Neural crest cell (in vitro differentiated cells): ENCODE measurements at regions not wholly inside any gene's neighbourhood (a gene's known extent, or its start where the extent isn't known, plus 50 kb on each side); places are given as distances from the start of the nearest gene placed in this dataset.
A peak's percentile ranks its signal among the peaks of the same experiment; 100 is the strongest.

Experiments used
- DNase-seq: peaks from one replicate; pipeline ENCODE4 v3.0.0; 2021; ENCODE audit warnings: low read depth, mixed read lengths, low spot score
- H3K27ac Mint-ChIP-seq: one replicate; pipeline ENCODE4 v1.8.0; 2021; ENCODE audit warnings: mild to moderate bottlenecking, mixed read lengths; ENCODE audit not compliant: unreplicated experiment
- H3K27me3 Mint-ChIP-seq: 2 replicates; pipeline ENCODE4 v1.8.0; 2021; ENCODE audit warnings: low read depth, mild to moderate bottlenecking, mixed read lengths
- H3K36me3 Mint-ChIP-seq: 2 replicates; pipeline ENCODE4 v1.8.0; 2021; ENCODE audit warnings: low read depth, mild to moderate bottlenecking, mixed read lengths
- H3K4me1 Mint-ChIP-seq: 2 replicates; pipeline ENCODE4 v1.8.0; 2021; ENCODE audit warnings: mixed read lengths
- H3K4me3 Mint-ChIP-seq: one replicate; pipeline ENCODE4 v1.8.0; 2021; ENCODE audit warnings: mild to moderate bottlenecking, mixed read lengths
- H3K9me3 Mint-ChIP-seq: 2 replicates; pipeline ENCODE4 v1.8.0; 2021; ENCODE audit warnings: mixed read lengths
- CTCF ChIP-seq: fragments of 200-600 bp; sonication (generic); conservative IDR thresholded peaks from 2 replicates; pipeline ENCODE4 v1.5.0; 2021; ENCODE audit warnings: antibody characterized with exemption, mild to moderate bottlenecking

GRCh38 chr2:235146871-235147565, 195.2 kb downstream of the SH3BP4 start:
- peaks cover 4% of the 10 kb centered on the region for H3K9me3 Mint-ChIP-seq
- H3K4me1 Mint-ChIP-seq = peaks cover 21% of the 10 kb centered on the region
- no peak overlapping the region for H3K27ac Mint-ChIP-seq
- no peaks in the 10 kb centered on the region for H3K27me3 Mint-ChIP-seq
- DNase-seq = no peak
- no peaks in the 10 kb centered on the region for H3K36me3 Mint-ChIP-seq
- no peak overlapping the region for H3K4me3 Mint-ChIP-seq
- no peak for TF ChIP-seq CTCF

- no peak for DNase-seq
- Mint-ChIP-seq H3K36me3 (no peaks in the 10 kb centered on the region), H3K9me3 (peaks cover 4% of the 10 kb centered on the region), H3K27ac (no peak overlapping the region), H3K4me3 (no peak overlapping the region), H3K27me3 (no peaks in the 10 kb centered on the region), H3K4me1 (peaks cover 21% of the 10 kb centered on the region)
- no peak for TF ChIP-seq CTCF
Measured at GRCh38 chr2:235148201-235149170, 196.7 kb downstream of the SH3BP4 start.

GRCh38 chr2:235149240-235149659, 197.4 kb downstream of the SH3BP4 start:
- no peak for DNase-seq
- no peaks in the 10 kb centered on the region for H3K36me3 Mint-ChIP-seq
- H3K27ac Mint-ChIP-seq = peak overlapping the region; percentile 10
- H3K4me3 Mint-ChIP-seq = peak overlapping the region; percentile 13
- peaks cover 4% of the 10 kb centered on the region for H3K9me3 Mint-ChIP-seq
- no peak for TF ChIP-seq CTCF
- H3K4me1 Mint-ChIP-seq = peaks cover 17% of the 10 kb centered on the region
- H3K27me3 Mint-ChIP-seq = no peaks in the 10 kb centered on the region

- Mint-ChIP-seq H3K9me3 (peaks cover 4% of the 10 kb centered on the region), H3K4me1 (peaks cover 16% of the 10 kb centered on the region), H3K27ac (peak overlapping the region; percentile 4), H3K4me3 (peak overlapping the region; percentile 13), H3K27me3 (no peaks in the 10 kb centered on the region), H3K36me3 (no peaks in the 10 kb centered on the region)
- no peak for DNase-seq
- TF ChIP-seq CTCF = no peak
Measured at GRCh38 chr2:235149736-235150135, 197.9 kb downstream of the SH3BP4 start.

- no peaks in the 10 kb centered on the region for H3K27me3 Mint-ChIP-seq
- TF ChIP-seq CTCF = no peak
- H3K4me3 Mint-ChIP-seq = no peak overlapping the region
- peaks cover 16% of the 10 kb centered on the region for H3K4me1 Mint-ChIP-seq
- no peak overlapping the region for H3K27ac Mint-ChIP-seq
- H3K9me3 Mint-ChIP-seq = peaks cover 4% of the 10 kb centered on the region
- no peak for DNase-seq
- H3K36me3 Mint-ChIP-seq = no peaks in the 10 kb centered on the region
Measured at GRCh38 chr2:235151152-235151551, 199.3 kb downstream of the SH3BP4 start.
